HG02678 (cell line): ENCODE measurements at regions not wholly inside any gene's neighbourhood (a gene's known extent, or its start where the extent isn't known, plus 50 kb on each side); places are given as distances from the start of the nearest gene placed in this dataset.

ENCODE experiments used
- ATAC-seq: cut with Tn5 transposase; IDR thresholded peaks from one replicate; pipeline ENCODE4 v1.9.1; 2021; ENCODE audit warnings: mild to moderate bottlenecking, moderate library complexity; ENCODE audit not compliant: unreplicated experiment

DNA sequence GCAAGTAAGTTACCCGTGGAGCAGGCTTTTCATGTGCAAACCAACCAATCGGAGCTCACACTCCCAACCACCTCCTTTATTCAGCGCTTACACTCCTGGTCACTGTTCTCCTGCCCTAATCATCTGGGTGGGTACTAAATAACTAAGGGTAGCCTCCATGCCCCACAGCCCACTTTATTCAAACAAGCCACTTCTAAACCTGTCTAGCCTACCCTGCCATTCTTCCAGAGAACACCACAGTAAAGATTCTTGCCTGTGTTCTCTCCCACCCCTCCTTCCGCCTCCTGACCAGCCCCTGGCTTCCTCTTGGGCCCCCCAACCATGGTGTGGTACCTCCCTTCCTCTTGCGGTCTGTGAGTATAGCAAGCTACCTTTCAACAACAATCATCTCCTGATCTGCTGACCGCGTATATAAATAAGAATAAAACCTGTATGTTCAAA, 581.9 kb downstream of the VRK1 start:
- no peak for ATAC-seq

DNA sequence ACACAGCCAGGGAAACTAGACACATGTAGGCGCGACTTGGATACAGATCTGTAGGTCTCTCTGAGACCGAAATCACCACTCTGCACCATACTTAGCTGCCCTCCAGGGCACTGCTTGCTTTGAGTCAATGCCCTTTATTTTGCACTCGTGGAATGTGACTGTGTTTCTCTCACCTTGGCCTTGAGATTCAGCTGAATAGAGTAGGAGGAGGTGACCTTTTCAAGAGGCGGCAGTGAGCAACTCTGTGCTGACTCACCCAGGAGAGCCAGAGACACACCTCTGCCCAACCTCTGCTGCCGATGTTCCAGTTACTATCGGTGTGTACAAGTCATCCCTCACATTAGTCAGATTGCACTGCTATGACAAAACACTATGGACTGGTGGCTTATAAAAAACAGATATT, 583.4 kb downstream of the VRK1 start:
- ATAC-seq = no peak

DNA sequence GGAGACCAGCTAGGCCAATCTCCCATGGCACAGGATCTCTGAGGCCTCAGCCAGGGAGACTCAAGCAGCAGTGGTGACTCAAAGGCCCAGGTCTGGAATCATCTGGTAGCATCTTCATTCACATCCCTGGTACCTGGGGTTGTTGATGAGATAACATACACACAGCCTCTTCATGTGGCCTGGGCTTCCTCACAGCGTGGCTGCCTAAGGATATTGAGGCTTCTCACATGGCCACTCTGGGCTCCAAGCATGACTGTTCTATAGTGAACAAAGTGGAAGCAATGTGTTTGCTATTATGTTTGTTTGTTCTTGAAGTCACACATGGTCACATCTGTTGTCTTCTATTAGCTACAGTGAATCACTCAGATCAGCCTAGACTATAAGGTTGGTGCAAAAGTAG, 584.1 kb downstream of the VRK1 start:
- ATAC-seq = no peak

DNA sequence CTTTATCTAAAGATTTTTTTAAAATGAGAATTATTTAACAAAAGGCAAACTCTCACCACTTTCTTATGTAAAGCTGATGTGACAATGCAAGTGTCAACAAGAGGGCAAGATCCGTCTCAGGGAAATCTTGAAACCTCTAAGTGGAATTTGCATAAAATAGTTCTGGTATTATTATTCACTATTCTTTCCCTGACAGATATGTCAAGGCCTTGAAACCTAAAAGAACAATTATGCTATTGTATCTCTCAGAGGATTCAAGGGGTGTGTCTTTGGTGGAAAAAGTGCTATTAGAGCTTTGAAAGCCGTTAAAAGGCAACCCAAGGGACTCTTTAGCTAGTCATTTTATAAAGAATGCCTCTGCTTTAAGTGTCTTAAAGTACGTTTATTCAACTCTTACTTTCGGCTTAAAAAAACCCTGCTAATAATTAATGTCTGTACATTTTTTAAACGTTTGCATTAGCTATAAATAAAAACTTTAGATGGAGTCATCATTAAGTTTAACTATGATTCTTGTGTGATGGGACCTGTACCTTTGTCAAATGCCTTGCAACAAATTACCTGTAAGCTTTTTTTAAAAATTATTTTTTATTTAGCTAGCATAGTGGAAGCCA, 585.5 kb downstream of the VRK1 start:
- no peak for ATAC-seq

DNA sequence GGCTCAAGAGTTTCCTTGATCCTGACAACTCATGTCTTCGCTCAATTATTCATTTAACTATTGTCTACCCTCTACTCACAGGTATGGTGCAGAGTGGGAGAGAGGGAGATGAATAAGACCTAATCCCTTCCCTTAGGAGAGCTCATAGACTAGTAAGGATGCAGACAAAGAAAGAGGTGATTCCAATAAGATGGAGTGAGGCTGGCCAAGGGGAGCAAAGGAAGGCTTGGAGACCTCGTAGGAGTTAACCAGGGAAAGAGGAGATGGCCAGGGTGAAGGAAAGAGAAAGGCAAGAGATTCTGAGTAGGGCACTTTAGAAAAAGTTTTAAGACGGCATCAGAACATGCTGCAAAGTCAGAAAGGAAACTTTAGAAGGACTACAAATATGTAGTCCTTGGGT, 588.5 kb downstream of the VRK1 start:
- no peak for ATAC-seq

DNA sequence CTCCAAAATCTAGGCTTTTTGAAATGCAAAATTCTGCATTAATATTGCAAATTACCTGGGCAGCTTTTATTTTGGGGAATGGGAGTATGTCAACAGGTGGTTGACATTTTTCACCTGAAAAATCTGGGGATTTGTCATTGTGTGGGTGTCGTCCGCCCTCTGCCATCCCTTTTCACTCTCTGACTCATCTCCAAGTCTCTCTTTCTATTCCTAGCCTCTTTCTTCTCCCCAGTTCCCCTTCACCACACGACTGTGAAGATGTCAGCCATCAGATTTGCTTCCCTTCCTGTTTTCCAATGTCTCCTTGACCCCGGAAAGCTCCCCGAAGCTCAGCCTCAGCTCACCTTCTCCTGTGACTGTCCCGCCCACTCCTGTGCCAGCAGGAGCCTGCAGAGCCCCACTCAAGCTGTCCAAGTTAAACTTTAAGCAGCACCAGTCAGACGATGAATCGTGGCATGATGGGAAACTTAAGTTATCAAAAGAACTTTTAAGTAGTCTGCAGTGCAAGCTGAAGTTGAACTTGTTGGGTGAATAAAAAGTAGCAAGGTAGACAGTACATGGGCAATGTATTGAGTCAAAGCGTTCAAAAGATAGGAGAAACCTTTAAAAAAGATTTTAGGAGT, 590.2 kb downstream of the VRK1 start:
- ATAC-seq = no peak

DNA sequence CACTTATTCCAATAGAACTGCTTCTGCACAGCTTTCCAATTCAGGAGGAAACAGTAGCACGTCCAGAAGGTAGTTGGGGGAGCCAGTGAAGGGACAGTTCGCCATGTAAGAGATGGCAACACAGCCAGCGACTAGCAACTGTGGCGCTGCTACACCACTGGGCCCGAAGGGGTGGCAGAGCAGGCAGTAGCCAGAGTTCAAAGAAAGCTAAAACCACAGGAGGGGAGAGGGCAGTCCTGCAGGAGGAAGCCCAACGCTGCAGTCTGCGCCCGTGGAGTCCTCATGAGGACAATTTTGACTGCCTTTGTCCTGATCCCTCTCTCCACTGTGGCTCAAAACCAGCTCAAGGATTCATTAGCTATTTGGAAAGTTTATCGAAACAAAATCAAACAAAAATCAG, 591.2 kb downstream of the VRK1 start:
- ATAC-seq = no peak

DNA sequence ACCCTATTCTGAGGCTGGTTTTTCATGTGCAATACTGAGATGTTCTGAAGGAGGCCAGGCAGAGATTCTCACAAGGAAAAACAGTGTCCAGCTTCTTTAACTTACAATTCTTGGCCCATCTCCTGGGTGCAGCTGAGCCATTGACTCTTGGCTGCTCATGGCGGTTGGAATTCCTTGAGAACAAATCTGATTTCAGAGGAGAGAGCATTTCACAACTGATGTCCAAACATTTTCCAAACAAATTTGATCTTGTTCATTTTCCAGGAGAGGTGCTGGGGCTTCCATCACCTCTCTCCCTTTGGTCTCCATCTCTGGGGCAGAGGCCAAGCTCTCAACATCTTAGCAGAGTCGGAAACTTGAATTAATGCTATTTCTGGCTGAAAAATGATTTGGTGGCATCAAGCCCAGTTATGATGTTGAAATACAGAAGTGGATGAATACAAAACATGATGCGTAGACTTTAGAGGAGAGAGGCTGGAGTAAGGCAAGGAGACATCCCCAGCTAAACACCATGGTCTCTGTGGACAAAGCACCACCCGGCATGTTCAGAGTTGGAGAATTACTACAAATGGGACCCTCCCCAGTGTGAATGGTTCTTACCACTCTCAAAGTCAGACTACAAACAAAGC, 593.0 kb downstream of the VRK1 start:
- no peak for ATAC-seq

DNA sequence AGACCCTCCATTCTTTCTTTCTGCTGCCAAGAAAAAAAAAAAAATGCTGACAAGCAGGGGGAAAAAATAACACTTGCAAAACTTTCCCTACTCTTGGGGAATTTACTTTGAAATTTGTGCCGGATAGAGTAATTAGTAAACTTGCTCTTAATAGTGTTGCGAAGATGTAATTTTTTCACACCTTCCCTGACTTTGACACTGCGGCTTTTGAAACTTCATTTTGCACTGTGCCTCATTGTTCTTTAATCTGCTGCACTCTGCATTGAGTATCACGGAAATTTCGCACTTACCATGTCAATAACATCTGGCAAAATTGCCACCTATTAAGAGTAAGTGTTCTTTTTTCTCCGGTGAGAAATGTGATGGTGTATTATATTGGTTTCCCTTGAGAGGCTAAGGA, 596.1 kb downstream of the VRK1 start:
- no peak for ATAC-seq

DNA sequence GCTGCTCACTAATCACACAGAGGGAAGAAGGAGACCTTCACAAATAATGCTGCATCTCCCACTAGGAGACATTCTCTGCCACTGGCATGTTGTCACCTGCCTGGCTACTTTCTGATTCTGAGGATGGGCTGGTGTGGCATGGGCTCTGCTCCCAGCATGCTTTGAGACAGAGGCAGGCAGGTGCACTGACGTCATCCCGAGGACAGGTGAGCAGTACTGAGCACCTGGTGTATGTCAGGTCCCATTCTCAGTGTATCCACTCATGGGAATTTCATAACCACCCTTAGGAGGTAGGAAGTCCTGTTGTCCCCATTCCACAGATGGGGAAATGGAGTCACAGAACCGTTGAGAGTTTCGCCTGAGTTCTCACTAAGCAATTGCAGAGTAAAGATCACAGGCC, 597.9 kb downstream of the VRK1 start:
- ATAC-seq = no peak

DNA sequence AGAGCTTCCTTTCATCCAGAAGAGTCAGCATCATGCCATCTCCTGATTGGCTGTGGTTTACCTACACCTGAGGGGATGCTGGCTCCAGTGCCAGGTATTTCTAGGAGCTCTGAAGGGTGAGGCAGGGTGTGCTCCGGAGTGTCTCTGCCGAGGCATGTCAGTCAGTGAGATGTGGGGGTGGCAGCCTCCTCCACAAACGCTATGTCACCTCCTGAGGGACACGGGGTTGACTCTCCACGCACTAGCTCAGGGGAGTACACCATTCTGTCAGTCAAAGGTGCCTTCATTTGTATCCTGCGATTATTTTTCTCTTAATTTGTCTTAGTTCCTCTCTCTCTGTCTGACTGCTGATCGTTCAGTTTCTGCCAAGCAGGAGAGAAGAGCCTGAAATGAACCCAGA, 604.5 kb downstream of the VRK1 start:
- ATAC-seq = no peak

DNA sequence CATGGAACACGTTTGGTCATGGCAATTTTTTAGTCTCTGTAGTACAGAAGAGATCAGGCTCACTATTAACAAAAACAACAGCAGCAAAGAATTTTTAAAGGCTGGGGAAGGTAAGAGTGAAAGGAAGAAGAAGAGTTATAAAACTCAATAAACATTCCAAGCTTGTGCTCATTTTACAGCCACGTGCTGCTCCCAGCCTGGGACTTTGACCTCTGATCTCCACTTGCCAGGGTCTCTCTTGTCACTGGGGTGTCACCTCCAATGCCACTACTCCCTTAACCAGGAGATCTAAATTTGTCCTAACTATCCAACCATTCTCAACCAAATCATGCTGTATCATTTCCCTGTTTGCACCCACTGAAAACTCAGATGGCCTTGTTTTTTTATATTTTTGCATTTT, 605.1 kb downstream of the VRK1 start:
- ATAC-seq = no peak

DNA sequence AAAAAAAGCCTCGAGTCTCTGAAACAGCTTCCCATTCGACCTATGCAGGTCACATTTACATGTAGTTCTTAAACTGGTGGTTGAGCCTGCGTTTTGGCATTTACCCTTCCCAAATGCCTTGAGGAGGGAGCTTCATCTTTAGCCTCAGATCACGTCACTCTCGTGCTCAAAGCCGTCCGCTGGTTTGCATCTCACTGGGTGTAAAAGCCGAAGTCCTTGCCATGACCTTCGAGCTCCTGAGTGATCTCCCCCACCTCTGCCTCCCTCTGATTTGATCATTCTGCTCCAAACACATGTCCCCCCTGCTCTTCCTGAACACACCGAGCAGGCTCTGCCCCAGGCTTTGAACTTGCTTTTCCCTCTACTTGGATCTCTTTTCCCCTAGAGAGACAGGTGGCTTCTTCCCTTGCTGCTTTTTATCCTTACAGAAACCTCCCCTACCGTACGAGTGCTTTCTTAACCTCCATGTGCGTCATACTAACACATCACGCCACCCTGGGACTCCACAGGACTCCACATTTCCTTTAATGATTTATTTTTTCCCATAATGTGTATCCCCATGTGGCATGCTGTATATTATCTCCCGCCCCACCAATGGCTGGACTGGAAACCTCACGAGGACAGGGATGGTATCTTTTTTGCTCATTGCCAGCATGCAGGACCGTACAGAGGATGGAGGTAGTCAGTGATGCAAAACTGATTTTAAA, 610.7 kb downstream of the VRK1 start:
- ATAC-seq = no peak

DNA sequence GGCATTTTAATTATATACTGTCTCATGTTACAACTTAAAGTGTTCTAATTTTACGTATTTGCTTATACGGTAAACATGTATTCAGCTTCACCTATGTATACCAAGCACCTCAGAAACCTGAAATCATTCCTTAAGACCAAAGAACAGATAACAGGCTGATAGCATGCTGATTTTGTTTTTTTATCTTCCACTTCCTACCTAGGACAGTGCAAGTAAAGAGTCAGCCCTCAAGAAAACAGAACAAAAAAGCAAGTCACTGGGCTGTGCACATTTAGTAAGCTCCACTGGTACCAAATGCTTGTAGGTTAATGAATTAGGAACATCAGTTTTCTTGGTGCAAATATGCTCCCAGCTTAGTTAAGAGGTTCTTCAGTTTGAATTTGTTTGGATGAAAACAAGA, 611.3 kb downstream of the VRK1 start:
- no peak for ATAC-seq

DNA sequence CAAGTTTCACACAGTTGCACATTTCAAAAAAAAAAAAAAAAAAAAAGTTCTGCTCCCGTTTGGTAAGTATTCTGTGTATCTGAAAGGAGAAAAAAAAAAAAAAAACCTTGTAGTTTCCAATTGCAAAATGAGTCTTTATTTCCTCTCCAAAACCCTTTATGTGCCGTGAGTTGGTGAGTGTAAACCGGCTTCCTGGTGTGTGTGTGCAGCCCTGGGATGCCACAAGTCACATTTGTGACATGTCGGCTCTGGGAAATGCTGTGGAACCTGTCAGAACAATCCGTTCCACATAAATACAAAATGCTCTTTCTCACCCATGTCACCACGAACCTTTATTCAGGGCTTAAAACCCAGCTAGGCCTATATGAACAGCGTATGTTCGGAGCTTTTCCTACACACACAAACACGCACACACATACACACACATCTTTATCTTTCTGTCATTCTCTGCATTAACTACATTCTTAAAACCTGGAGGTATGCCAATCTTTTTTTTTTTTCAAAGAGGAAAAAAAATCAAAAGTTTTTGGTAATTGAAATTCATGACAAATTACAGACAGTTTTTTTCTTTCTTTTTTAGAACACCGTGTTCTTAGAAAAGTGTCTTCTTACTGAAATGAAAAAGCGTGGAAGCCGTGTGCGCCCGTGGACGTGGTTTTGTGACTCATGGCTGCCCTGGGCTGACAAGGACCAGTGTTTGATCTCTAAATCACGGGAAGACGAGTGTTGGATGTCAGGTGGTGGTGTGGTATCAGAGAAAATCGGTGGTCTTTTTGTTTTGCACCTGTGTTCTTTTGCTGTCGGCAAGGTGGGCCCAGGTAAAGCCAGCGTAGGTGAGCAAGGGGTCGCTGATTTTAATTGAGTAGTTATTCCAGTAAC, 612.0 kb downstream of the VRK1 start:
- ATAC-seq = no peak

DNA sequence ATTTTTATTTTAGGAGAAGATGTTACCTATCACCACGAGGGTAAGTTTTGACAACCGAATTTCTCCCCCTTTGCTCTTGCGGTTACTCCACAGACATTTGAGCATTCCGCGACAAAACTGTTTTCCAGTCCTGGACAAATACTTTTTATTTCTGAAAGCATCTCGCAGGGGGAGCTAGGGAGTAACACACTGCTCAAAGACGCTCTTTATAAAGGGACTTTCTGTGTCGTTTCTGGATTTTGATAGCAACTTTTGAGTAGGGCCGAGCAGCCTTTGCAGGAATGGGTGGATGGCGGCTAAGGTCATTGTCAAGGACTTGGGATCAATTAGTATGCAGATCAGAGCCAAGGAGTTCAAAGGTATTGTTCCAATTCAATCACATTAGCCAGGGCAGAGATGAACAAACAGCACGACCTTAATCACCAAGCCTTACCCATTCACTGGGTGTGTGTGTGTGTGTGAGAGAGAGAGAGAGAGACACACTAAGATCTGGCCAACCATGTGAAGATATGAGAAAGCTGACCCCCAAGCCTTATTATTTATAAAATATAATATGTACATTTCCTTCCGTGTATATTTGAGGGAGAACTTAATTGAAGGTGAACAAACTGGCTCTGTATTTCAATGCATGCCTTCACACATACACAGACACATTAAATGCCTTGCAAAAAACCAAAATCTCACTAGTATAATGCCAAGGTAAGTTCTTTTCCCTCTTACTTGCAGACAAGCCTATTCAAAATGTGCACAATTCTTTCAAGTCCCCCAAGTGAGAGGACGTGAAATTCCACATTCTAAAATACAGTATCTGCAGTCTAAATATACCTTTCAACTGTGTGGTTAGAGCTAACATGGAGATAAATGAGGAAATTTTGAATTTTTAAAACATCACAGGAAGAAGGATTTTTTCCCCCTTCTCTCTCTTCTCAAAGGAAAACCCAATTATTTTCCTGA, 613.8 kb downstream of the VRK1 start:
- ATAC-seq = no peak

DNA sequence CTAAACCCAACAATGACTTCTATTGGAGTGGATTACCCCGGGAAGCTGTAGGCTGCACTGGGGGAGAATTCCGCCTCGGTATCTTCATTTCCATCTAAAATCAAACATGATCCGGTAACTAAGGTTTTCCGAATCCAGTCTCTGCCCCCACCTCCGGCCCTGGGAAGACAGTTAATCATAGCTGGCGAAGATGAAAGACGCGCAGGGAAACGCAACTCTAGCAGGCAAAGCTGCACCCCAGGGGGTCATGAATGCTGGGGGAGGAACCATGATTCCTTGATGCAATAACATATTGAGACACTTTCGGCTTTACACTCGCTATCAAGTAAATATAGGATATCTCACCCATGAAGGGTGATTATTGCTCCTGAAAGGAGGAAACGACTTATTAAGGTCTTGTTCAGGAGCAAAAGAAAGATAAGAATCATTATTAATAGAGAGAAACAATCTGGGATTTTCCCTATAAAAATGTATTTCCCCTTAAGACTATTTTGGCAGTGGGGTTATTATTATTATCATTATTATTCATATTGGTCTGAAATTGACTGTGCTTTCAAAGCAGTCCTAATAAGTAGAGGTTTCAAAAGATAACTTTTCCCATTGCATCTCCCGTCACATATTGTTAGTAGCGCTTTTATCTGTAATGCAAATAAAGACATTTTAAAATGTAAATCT, 614.9 kb downstream of the VRK1 start:
- no peak for ATAC-seq

DNA sequence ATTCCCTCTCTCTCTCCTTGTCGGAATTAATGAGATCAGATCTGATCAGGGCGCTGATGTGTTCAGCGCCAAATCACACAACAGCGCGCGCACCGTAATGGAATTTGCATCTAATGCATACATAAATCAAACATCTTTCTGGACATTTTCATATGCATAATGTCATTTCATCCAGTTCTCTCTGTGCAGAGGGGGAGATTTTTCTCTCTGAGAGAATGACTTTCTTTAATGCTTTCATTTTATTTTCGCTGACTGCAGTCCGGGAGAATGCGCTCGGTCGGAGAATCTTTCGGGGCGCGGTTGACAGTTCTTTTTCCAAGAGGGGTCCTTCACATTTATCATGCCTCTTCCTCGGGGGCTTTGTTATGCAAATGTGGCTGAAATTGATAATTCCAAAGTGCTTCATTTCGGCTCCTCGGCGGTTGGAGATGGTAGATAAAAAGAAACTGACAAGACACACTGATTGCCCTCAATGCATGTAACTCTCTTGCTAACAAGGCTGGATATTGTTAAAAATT, 615.9 kb downstream of the VRK1 start:
- ATAC-seq = no peak
